ENCODE measurements at regions not wholly inside any gene's neighbourhood (a gene's known extent, or its start where the extent isn't known, plus 50 kb on each side); places are given as distances from the start of the nearest gene placed in this dataset.

DNA sequence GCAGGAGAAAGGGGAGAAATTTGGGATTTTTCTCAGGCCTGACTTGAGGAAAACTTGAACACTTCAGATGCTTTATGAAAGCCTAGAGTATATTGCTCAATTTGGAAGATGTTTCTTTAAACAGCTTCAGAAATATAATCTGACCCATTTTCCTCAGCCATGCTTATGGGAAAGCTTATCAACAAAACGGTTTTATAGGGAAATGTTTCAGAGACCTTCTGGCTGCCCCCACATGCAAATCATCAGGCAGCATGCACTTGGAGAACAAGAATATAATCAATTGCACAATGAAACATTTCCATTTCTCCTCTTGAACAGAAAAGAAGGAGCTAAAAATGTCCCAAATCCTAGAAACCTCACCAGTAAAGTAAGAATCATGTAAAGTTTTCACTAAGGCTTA lies 411.2 kb upstream of the ETAA1 start:
- no peak for DNase-seq

- no peak for DNase-seq
Measured at GRCh38 chr2:66987733-66988132, 409.4 kb upstream of the ETAA1 start.

DNA sequence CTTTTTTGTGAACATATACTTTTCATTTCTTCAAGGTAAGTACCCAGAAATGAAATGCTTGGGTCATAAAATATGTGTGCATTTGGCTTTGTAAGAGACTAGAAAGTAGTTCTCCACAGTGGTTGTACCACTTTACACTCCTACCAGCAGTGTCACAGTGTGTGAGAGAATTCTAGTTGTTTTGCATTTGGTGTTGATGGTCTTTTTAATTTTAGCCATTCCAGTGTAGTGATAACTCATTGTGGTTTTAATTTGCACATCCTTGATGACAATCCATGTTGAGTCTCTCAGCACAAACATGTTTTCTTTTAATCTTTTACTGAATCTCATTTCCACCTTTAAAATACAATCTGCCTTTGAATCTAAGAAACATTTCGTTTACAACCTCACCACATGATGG lies 402.5 kb upstream of the ETAA1 start:
- no peak for DNase-seq

DNA sequence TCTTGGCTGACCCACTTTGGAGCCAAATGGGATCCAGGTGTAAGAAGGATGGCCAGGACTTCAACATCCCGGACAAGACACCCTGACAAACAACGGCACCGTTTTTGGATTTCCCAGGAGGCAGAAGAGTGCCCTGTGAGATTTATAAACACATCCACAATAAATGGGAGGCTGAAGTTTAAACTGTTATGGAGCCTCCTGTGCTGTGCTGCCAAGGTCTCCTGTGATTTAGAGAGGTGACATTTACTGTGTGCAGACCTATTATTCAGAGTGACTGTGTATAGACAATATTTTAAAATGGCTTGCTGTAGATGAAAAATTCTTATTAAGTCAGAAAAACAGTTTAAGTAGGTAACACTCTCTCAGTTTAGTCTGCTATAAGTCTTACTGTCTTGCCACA lies 401.5 kb upstream of the ETAA1 start:
- DNase-seq, result no peak

GRCh38 chr2:67002618-67003371 lies 394.3 kb upstream of the ETAA1 start:
- DNase-seq, result no peak

- no peak for DNase-seq
Measured at GRCh38 chr2:67006373-67006960, 390.7 kb upstream of the ETAA1 start.

DNA sequence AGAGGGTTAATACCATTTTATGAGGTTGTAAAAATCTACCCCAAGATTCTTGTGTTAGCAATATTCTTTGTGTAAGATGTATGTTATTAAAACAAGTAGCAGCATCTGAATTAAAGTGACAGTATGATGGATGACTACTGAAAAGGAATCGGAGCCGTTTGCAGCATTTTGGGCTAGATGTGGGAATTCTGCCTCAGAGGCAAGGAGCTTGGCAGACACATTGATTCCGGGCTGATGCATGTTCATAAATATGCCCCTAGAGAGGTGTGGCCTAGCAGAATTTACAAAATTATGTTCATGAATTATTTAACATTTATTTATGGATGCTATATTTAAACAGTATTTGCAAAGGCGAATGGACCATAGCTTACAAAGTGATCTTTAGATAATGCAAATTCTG lies 389.0 kb upstream of the ETAA1 start:
- no peak for DNase-seq

GRCh38 chr2:67012165-67012564 lies 385.0 kb upstream of the ETAA1 start:
- DNase-seq, result no peak

- DNase-seq, result no peak
Measured at GRCh38 chr2:67013821-67014220, 383.3 kb upstream of the ETAA1 start.

GRCh38 chr2:67015681-67016080 lies 381.5 kb upstream of the ETAA1 start:
- no peak for DNase-seq

DNA sequence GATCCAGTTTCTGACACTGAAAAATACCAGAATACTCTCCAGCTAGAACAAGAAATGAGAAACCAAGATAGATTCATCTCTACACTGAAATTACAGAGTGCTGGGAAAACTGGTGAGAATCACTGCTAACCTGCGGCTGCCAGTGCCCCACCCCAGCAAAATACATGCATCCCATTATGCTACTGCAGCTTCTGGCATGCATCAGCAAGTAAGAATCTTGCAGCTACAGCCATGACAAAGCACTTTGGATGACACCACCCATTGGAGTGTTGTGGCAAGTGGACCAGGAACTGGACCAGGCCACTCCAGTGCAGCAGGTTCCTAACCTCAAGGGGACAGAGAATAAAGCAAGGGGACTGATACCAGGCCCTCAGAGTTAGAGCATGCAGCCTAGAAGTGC lies 378.8 kb upstream of the ETAA1 start:
- DNase-seq, result no peak

DNA sequence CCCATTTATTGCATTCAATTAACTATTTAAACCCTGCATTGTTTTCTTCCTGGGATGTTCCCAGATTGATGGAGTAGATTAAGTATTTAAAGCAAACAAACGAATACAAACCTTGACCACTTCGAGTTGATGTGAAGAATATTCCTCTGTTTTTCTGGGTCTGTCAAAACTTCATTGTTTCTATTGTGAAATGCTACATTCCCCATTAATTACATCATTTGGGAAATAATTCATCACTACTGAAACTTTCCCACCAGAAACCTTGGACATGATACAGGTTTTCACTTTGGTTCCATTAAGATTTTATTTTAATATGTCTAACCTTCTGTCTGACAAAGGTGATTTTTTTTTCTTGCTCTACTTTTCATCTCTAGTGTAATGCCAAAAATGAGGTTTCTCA lies 365.1 kb upstream of the ETAA1 start:
- DNase-seq, result no peak

DNA sequence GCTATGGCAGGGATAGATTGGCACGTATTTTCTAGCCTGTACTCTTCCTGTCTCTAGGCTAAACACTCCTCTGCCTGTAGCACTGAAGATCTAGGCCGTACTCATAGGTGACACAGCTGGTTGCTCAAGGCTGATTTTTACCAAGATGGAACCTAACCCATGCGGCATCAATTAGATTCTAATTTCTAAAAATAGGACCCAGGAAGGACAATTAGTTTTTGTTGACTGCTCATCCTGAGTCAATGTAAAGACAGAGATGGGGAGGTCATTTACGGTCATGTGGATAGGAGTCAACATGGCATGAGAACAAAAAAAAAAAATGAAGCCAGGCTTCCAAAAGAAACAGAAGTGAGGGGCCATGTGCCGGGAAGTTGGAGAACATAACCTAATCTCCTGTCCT lies 360.7 kb upstream of the ETAA1 start:
- DNase-seq, result no peak

- DNase-seq, result peak; percentile 69
Measured at GRCh38 chr2:67037655-67038054, 359.5 kb upstream of the ETAA1 start.

DNA sequence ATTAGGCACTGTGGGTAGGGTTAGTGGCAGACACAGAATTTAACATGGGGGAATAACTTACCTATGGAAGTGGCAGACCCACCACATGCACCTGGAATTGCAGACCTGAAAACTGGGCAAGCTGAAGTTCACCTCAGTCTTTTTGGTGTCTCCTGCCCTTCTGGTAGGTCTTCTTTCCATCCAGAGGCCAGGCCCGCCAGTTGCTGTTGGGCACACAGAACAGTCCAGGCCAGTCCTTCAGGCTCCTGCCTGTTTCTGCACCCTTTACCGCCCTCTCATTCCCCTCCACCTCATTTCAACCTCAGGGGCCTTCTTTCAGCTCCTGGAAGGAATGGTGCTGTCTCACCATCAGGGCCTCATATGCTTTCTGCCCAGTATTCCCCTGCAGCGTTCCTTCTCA lies 358.9 kb upstream of the ETAA1 start:
- no peak for DNase-seq

GRCh38 chr2:67039058-67039457 lies 358.1 kb upstream of the ETAA1 start:
- DNase-seq, result no peak

GRCh38 chr2:67039517-67040103 lies 357.5 kb upstream of the ETAA1 start:
- no peak for DNase-seq

GRCh38 chr2:67041051-67041450 lies 356.1 kb upstream of the ETAA1 start:
- DNase-seq, result no peak

- DNase-seq, result no peak
Measured at GRCh38 chr2:67043781-67044478, 353.2 kb upstream of the ETAA1 start.

- no peak for DNase-seq
Measured at GRCh38 chr2:67046591-67046990, 350.5 kb upstream of the ETAA1 start.

GRCh38 chr2:67048314-67048713 lies 348.8 kb upstream of the ETAA1 start:
- no peak for DNase-seq

DNA sequence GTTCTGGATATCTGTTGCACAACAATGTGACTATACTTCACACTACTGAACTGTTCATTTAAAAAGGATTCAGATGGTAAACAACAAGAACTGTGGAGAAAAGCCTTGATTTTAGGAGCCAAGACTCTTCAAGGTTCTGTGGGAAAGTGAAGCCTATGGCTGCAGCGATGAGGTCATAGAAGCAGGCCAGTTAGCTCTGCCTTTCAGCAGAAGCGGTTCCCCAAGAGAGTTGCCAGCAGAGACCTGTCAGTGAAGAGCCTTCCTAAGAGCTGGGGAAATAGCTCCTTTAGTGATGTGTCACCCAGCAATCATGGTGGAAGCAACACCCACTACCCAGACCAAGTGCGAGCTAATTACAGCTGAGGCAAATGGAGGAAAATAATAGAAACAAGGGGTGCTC lies 346.5 kb upstream of the ETAA1 start:
- no peak for DNase-seq

- no peak for DNase-seq
Measured at GRCh38 chr2:67054728-67055127, 342.4 kb upstream of the ETAA1 start.
